SK-N-SH (cell line): ENCODE measurements at regions not wholly inside any gene's neighbourhood (a gene's known extent, or its start where the extent isn't known, plus 50 kb on each side); places are given as distances from the start of the nearest gene placed in this dataset.

ENCODE experiments used
- CTCF ChIA-PET: fragments of 300-600, 350-600 bp; formaldehyde crosslinking; extraction: SDS; loops from one replicate; lab custom pipeline; 2021; lab: Yijun Ruan, JAX
- POLR2A ChIA-PET: fragments of 350-600 bp; sonication (Branson Sonifier 250); formaldehyde crosslinking; extraction: SDS; loops from one replicate; lab custom pipeline; 2020; ENCODE audit warnings: antibody characterized with exemption, inconsistent platforms; lab: Yijun Ruan, JAX
- DNase-seq: peaks from one replicate; pipeline ENCODE4 v3.0.0; 2012
- H2AFZ ChIP-seq: fragments of 200-600 bp; sonication (generic); 2 replicates; pipeline ENCODE4 v1.8.1; 2016; ENCODE audit warnings: antibody characterized with exemption, mild to moderate bottlenecking, low read depth
- H3F3A ChIP-seq: fragments of 200-600 bp; sonication (generic); replicated peaks from 2 replicates; pipeline ENCODE3; 2016; ENCODE audit warnings: antibody characterized with exemption, mild to moderate bottlenecking; ENCODE audit not compliant: insufficient read depth
- H3K27ac ChIP-seq, 2 experiments: fragments of 200-500 bp in 1 of 2; fragments of 200-600 bp in 1 of 2; sonication (Bioruptor generic) in 1 of 2; sonication (generic), shearing (Covaris generic) in 1 of 2; 2 replicates each; pipeline versions ENCODE4 v1.5.1 to v1.6.1; 2014 to 2016; ENCODE audit warnings: low read depth in 2 of 2, inconsistent platforms in 1 of 2, low read length in 1 of 2, mild to moderate bottlenecking in 1 of 2, mixed read lengths in 1 of 2
- H3K27me3 ChIP-seq: fragments of 200-600 bp; sonication (generic), shearing (Covaris generic); 2 replicates; pipeline ENCODE4 v1.6.1; 2016; ENCODE audit warnings: mixed run types; ENCODE audit not compliant: insufficient read depth
- H3K36me3 ChIP-seq, 2 experiments: fragments of 200-500 bp in 1 of 2; fragments of 200-600 bp in 1 of 2; sonication (Bioruptor generic) in 1 of 2; sonication (generic) in 1 of 2; replicated peaks in 1 of 2; 2 replicates each; pipeline versions ENCODE3 to v1.5.1; 2014 to 2016; ENCODE audit warnings: low read length in 1 of 2, mild to moderate bottlenecking in 1 of 2; ENCODE audit not compliant: insufficient read depth in 2 of 2, control insufficient read depth in 1 of 2
- H3K4me1 ChIP-seq, 2 experiments: fragments of 200-500 bp in 1 of 2; fragments of 200-600 bp in 1 of 2; sonication (Bioruptor generic) in 1 of 2; sonication (generic), shearing (Covaris generic) in 1 of 2; 2 replicates each; pipeline versions ENCODE4 v1.5.1 to v1.6.1; 2014 to 2016; ENCODE audit warnings: low read depth in 1 of 2, low read length in 1 of 2, mixed run types in 1 of 2; ENCODE audit not compliant: insufficient read depth in 2 of 2, control insufficient read depth in 1 of 2
- H3K4me2 ChIP-seq: fragments of 200-600 bp; sonication (generic), shearing (Covaris generic); 2 replicates; pipeline ENCODE4 v1.6.1; 2017; ENCODE audit warnings: mixed run types
- H3K4me3 ChIP-seq, 2 experiments: fragments of 200-500 bp in 1 of 2; fragments of 200-600 bp in 1 of 2; sonication (Bioruptor generic) in 1 of 2; sonication (generic), shearing (Covaris generic) in 1 of 2; 2 replicates each; pipeline versions ENCODE4 v1.5.1 to v1.8.1; 2014 to 2016; ENCODE audit warnings: low read depth in 2 of 2, inconsistent platforms in 1 of 2, low read length in 1 of 2, mild to moderate bottlenecking in 1 of 2, mixed read lengths in 1 of 2, moderate library complexity in 1 of 2
- H3K79me2 ChIP-seq: fragments of 200-600 bp; sonication (generic); 2 replicates; pipeline ENCODE4 v1.8.1; 2017; ENCODE audit warnings: mild to moderate bottlenecking; ENCODE audit not compliant: insufficient read depth
- H3K9ac ChIP-seq: fragments of 200-600 bp; sonication (generic); 2 replicates; pipeline ENCODE4 v1.6.1; 2017; ENCODE audit warnings: mixed run types
- H3K9me2 ChIP-seq: fragments of 200-600 bp; sonication (generic); 2 replicates; pipeline ENCODE4 v1.6.1; 2017; ENCODE audit warnings: mixed run types
- H3K9me3 ChIP-seq: fragments of 200-600 bp; sonication (generic); 2 replicates; pipeline ENCODE4 v1.6.1; 2017; ENCODE audit warnings: mixed run types, mild to moderate bottlenecking, moderate library complexity
- H4K20me1 ChIP-seq: fragments of 200-600 bp; sonication (generic); 2 replicates; pipeline ENCODE4 v1.6.1; 2017; ENCODE audit warnings: mild to moderate bottlenecking, mixed run types; ENCODE audit not compliant: insufficient read depth
- CHD2 ChIP-seq: fragments of 150-350 bp; IDR thresholded peaks from 2 replicates; pipeline ENCODE4 v1.6.1; 2018; ENCODE audit warnings: low read length; ENCODE audit not compliant: partially characterized antibody
- CTCF ChIP-seq: fragments of 200-600 bp; sonication (generic); IDR thresholded peaks from 2 replicates; pipeline ENCODE4 v1.6.1; 2017; ENCODE audit warnings: antibody characterized with exemption, mild to moderate bottlenecking, moderate library complexity
- EZH2phosphoT487 ChIP-seq: fragments of 200-600 bp; sonication (generic); IDR thresholded peaks from 2 replicates; pipeline ENCODE4 v1.6.1; 2017; ENCODE audit warnings: low read depth, mixed run types, mild to moderate bottlenecking, antibody characterized with exemption, moderate library complexity, borderline replicate concordance
- FOSL2 ChIP-seq: IDR thresholded peaks from 2 replicates; pipeline ENCODE4 v1.4.0; 2012; ENCODE audit warnings: low read depth, mild to moderate bottlenecking, moderate library complexity, borderline replicate concordance
- MXI1 ChIP-seq: IDR thresholded peaks from 2 replicates; pipeline ENCODE4 v1.6.1; 2012; ENCODE audit warnings: mild to moderate bottlenecking, low read depth, low read length, improper control_type of control experiment
- NRF1 ChIP-seq: IDR thresholded peaks from 2 replicates; pipeline ENCODE4 v1.6.1; 2012; ENCODE audit warnings: low read depth, mild to moderate bottlenecking, low read length
- RAD21 ChIP-seq: IDR thresholded peaks from 2 replicates; pipeline ENCODE4 v1.6.1; 2012; ENCODE audit warnings: mild to moderate bottlenecking, low read length
- RXRA ChIP-seq: IDR thresholded peaks from 2 replicates; pipeline ENCODE4 v1.4.0; 2012; ENCODE audit warnings: low read depth, mild to moderate bottlenecking, borderline replicate concordance
- SIN3A ChIP-seq: IDR thresholded peaks from 2 replicates; pipeline ENCODE4 v1.6.1; 2012; ENCODE audit warnings: low read depth, mild to moderate bottlenecking, low read length, moderate library complexity, borderline replicate concordance
- TEAD4 ChIP-seq: IDR thresholded peaks from 2 replicates; pipeline ENCODE4 v1.4.0; 2012; ENCODE audit warnings: mild to moderate bottlenecking, borderline replicate concordance; ENCODE audit not compliant: insufficient read depth
- USF1 ChIP-seq: IDR thresholded peaks from 2 replicates; pipeline ENCODE4 v1.4.0; 2012; ENCODE audit warnings: low read depth, borderline replicate concordance
- YY1 ChIP-seq: IDR thresholded peaks from 2 replicates; pipeline ENCODE4 v1.4.0; 2012; ENCODE audit warnings: low read depth, mild to moderate bottlenecking
- WGBS: methylation state at CpG from one replicate; pipeline ENCODE4 v1.1.6; 2017; ENCODE audit warnings: low lambda C conversion rate; 5-methylcytosine and 5-hydroxymethylcytosine counted together

GRCh38 chr17:71024172-71024571 is 854.8 kb downstream of the KCNJ2 start:
- 0 out of 2 replicates have a peak, but pooled peaks cover 2% of the 10 kb centered on the region for H3K9me2 ChIP-seq
- no peak overlapping the region for H3K4me3 ChIP-seq
- H4K20me1 ChIP-seq = no peaks in the 10 kb centered on the region
- DNase-seq = no peak
- H2AFZ ChIP-seq = no peak overlapping the region
- WGBS = 66% methylated on average over 3 of the region's 3 CpGs
- H3K36me3 ChIP-seq = no peaks in the 10 kb centered on the region
- TF ChIP-seq YY1 = no peak
- no peak for TF ChIP-seq NRF1
- no peak for TF ChIP-seq TEAD4
- no peak for TF ChIP-seq CTCF
- TF ChIP-seq EZH2phosphoT487 = no peak
- no peaks in the 10 kb centered on the region for H3K27me3 ChIP-seq
- no peaks in the 10 kb centered on the region for H3K79me2 ChIP-seq
- H3K27ac ChIP-seq = peak overlapping the region in 1 of 2 experiments; percentile 48; a peak in 1 of 4 replicates
- no peaks in the 10 kb centered on the region for H3F3A ChIP-seq
- CTCF ChIA-PET = interaction anchor here (0.8 to 1.5 kb wide), 2 partner anchors 25 to 50 kb away, joined by 3 to 4 read pairs; no protein-coding TSS in a partner anchor
- no peaks in the 10 kb centered on the region for H3K9me3 ChIP-seq
- no peak overlapping the region for H3K9ac ChIP-seq
- H3K4me2 ChIP-seq = no peak overlapping the region
- POLR2A ChIA-PET = no interaction called here
- H3K4me1 ChIP-seq = peaks cover 0 to 18% of the 10 kb centered on the region in 2 experiments; a peak in 2 of 4 replicates

GRCh38 chr17:71024969-71025368 is 855.6 kb downstream of the KCNJ2 start:
- Histone ChIP-seq H2AFZ (no peak overlapping the region), H3K9me2 (0 out of 2 replicates have a peak, but pooled peaks cover 2% of the 10 kb centered on the region), H3K27ac (no peak overlapping the region), H3K27me3 (no peaks in the 10 kb centered on the region), H3K9me3 (no peaks in the 10 kb centered on the region)
- CTCF ChIA-PET = interaction anchor here (1.3 kb wide), 1 partner anchor 10 kb away, joined by 6 read pairs; no protein-coding TSS in a partner anchor
- TF ChIP-seq FOSL2 = no peak
- TF ChIP-seq YY1 = no peak
- TF ChIP-seq CHD2 = no peak
- TF ChIP-seq MXI1 = no peak
- TF ChIP-seq USF1 = no peak
- TF ChIP-seq RAD21 = no peak
- no peak for TF ChIP-seq RXRA
- TF ChIP-seq SIN3A = no peak
- TF ChIP-seq, all 33 proteins: peak for 0
- no peak for DNase-seq
- whole genome bisulfite sequencing = 43% methylated on average over 2 of the region's 2 CpGs
- Histone ChIP-seq H3K36me3 (no peaks in the 10 kb centered on the region), H3K4me1 (peaks cover 0 to 18% of the 10 kb centered on the region in 2 experiments; a peak in 2 of 4 replicates), H3K4me2 (no peak overlapping the region), H3F3A (no peaks in the 10 kb centered on the region), H3K79me2 (no peaks in the 10 kb centered on the region), H4K20me1 (no peaks in the 10 kb centered on the region), H3K9ac (no peak overlapping the region), H3K4me3 (no peak overlapping the region)
- POLR2A ChIA-PET = no interaction called here
